HepG2 (cell line): ENCODE measurements at regions not wholly inside any gene's neighbourhood (a gene's known extent, or its start where the extent isn't known, plus 50 kb on each side); places are given as distances from the start of the nearest gene placed in this dataset.

Experiments
- ATAC-seq: fragments of 200-7000 bp; cut with Tn5 transposase; 3 replicates; pipeline ENCODE4 v1.9.1; 2020; ENCODE audit warnings: mild to moderate bottlenecking, moderate library complexity
- BruUV-seq: library from RNA; stranded (reverse); fragments of 400-500 nt; replicated peaks from 2 replicates; lab custom pipeline; 2021; lab: Mats Ljungman, UMichigan
- CTCF ChIA-PET: fragments of 300-600 bp; formaldehyde crosslinking; extraction: SDS; loops from one replicate; lab custom pipeline; 2021; ENCODE audit warnings: low total read pairs, inconsistent platforms, low intra/inter-chr PET ratio; lab: Yijun Ruan, JAX
- POLR2A ChIA-PET: fragments of 350-600 bp; sonication (Branson Sonifier 250); formaldehyde crosslinking; loops from one replicate; lab custom pipeline; 2020; ENCODE audit warnings: antibody characterized with exemption, inconsistent platforms; lab: Yijun Ruan, JAX
- DNase-seq: peaks from one replicate; pipeline ENCODE4 v3.0.0-alpha.2; 2015; ENCODE audit warnings: low spot score
- FAIRE-seq: peaks from 3 replicates; lab custom pipeline; 2011; peaks lifted over from hg19 to GRCh38; lab: Jason Lieb, UNC
- H2AFZ ChIP-seq: one replicate; pipeline ENCODE4 v1.6.1; 2011; ENCODE audit warnings: low read length, inconsistent platforms
- H3K27ac ChIP-seq: fragments of 300-600 bp; 3 replicates; pipeline ENCODE4 v1.8.0; 2011; ENCODE audit warnings: mixed run types, mild to moderate bottlenecking, mixed read lengths, low read length, inconsistent platforms; ENCODE audit not compliant: insufficient read depth; ENCODE audit errors: extremely low read length
- H3K27me3 ChIP-seq, 2 experiments: fragments of 200-600 bp in 1 of 2; 2 replicates in 1 of 2; 3 replicates in 1 of 2; pipeline versions ENCODE4 v1.6.0 to v1.8.0; 2011; ENCODE audit warnings: low read length in 2 of 2, mild to moderate bottlenecking in 2 of 2, moderate library complexity in 2 of 2, inconsistent platforms in 1 of 2; ENCODE audit not compliant: insufficient read depth in 2 of 2, control insufficient read depth in 1 of 2
- H3K36me3 ChIP-seq, 2 experiments: fragments of 200-600 bp in 1 of 2; replicated peaks in 1 of 2; 2 replicates in 1 of 2; 3 replicates in 1 of 2; pipeline versions ENCODE4 v1.5.1 to v1.8.0; 2011; ENCODE audit warnings: low read length in 2 of 2, inconsistent platforms in 1 of 2; ENCODE audit not compliant: insufficient read depth in 2 of 2, control insufficient read depth in 1 of 2
- H3K4me1 ChIP-seq: 2 replicates; pipeline ENCODE4 v1.5.1; 2012; ENCODE audit warnings: low read length, inconsistent platforms; ENCODE audit not compliant: insufficient read depth
- H3K4me2 ChIP-seq: 2 replicates; pipeline ENCODE4 v1.6.0; 2011; ENCODE audit warnings: low read depth, low read length, inconsistent platforms
- H3K4me3 ChIP-seq, 3 experiments: fragments of 200-600 bp in 1 of 3; sonication (generic), shearing (Covaris generic) in 1 of 3; replicated peaks in 1 of 3; 2 replicates each; pipeline ENCODE4 v1.5.1; 2011 to 2016; ENCODE audit warnings: low read length in 3 of 3, inconsistent platforms in 2 of 3, low read depth in 2 of 3, mild to moderate bottlenecking in 2 of 3, control low read depth in 1 of 3, mixed read lengths in 1 of 3; ENCODE audit not compliant: insufficient read depth in 1 of 3
- H3K79me2 ChIP-seq: one replicate; pipeline ENCODE4 v1.6.1; 2011; ENCODE audit warnings: low read length, inconsistent platforms; ENCODE audit not compliant: insufficient read depth
- H3K9ac ChIP-seq: 2 replicates; pipeline ENCODE4 v1.6.0; 2011; ENCODE audit warnings: mild to moderate bottlenecking, low read depth, low read length, inconsistent platforms; ENCODE audit not compliant: insufficient read depth
- H3K9me3 ChIP-seq: 2 replicates; pipeline ENCODE4 v1.5.1; 2012; ENCODE audit warnings: mild to moderate bottlenecking, low read length
- H4K20me1 ChIP-seq: 2 replicates; pipeline ENCODE4 v1.6.0; 2011; ENCODE audit warnings: inconsistent platforms, mild to moderate bottlenecking, low read length, moderate library complexity; ENCODE audit not compliant: insufficient read depth
- AKAP8 ChIP-seq: sonication (generic); formaldehyde crosslinking; IDR thresholded peaks from 2 replicates; pipeline ENCODE4 v1.5.1; 2020; ENCODE audit warnings: mild to moderate bottlenecking, missing genetic modification reagents
- ATM ChIP-seq: fragments of 450-650 bp; IDR thresholded peaks from 2 replicates; pipeline ENCODE4 v1.7.1; 2017; ENCODE audit warnings: mild to moderate bottlenecking, borderline replicate concordance
- CCAR2 ChIP-seq: fragments of 200-400 bp; formaldehyde crosslinking; optimal IDR thresholded peaks from 2 replicates; pipeline ENCODE3; 2018; ENCODE audit warnings: low read depth, mild to moderate bottlenecking, low read length, moderate library complexity
- GABPB1 ChIP-seq: IDR thresholded peaks from 2 replicates; pipeline ENCODE4 v1.6.1; 2016; ENCODE audit warnings: mild to moderate bottlenecking, missing genetic modification reagents, moderate library complexity, missing compliant biosample characterization
- HMGXB4 ChIP-seq, 2 experiments: sonication (generic) in 1 of 2; formaldehyde crosslinking in 1 of 2; IDR thresholded peaks; 2 replicates each; pipeline versions ENCODE4 v1.4.0 to v1.6.1; 2018 to 2020; ENCODE audit warnings: missing genetic modification reagents in 2 of 2, borderline replicate concordance in 1 of 2, low read depth in 1 of 2, mild to moderate bottlenecking in 1 of 2, missing biosample characterization in 1 of 2
- ISX ChIP-seq: sonication (generic); formaldehyde crosslinking; conservative IDR thresholded peaks from 2 replicates; pipeline ENCODE4 v1.5.0; 2020; ENCODE audit warnings: missing genetic modification reagents
- NR2C2 ChIP-seq: sonication (generic); formaldehyde crosslinking; IDR thresholded peaks from 2 replicates; pipeline ENCODE4 v1.4.0; 2020; ENCODE audit warnings: missing genetic modification reagents, mild to moderate bottlenecking, moderate library complexity, borderline replicate concordance
- SP2 ChIP-seq: sonication (generic); formaldehyde crosslinking; IDR thresholded peaks from 2 replicates; pipeline ENCODE4 v1.5.1; 2020; ENCODE audit warnings: mild to moderate bottlenecking, missing genetic modification reagents
- TCF12 ChIP-seq, 2 experiments: fragments of 450-650 bp in 1 of 2; sonication (generic) in 1 of 2; formaldehyde crosslinking in 1 of 2; IDR thresholded peaks; 2 replicates each; pipeline versions ENCODE4 v1.6.1 to v1.8.0; 2017 to 2022; ENCODE audit warnings: antibody characterized with exemption in 1 of 2, mild to moderate bottlenecking in 1 of 2, missing genetic modification reagents in 1 of 2, moderate library complexity in 1 of 2
- ZBTB33 ChIP-seq: sonication (generic); formaldehyde crosslinking; IDR thresholded peaks from 2 replicates; pipeline ENCODE4 v1.4.0; 2020; ENCODE audit warnings: missing genetic modification reagents
- ZNF619 ChIP-seq: sonication (generic); formaldehyde crosslinking; IDR thresholded peaks from 2 replicates; pipeline ENCODE4 v1.4.0; 2020; ENCODE audit warnings: mild to moderate bottlenecking, missing genetic modification reagents
- WGBS: methylation state at CpG from one replicate; pipeline ENCODE4 v1.1.6; 2017; ENCODE audit warnings: low lambda C conversion rate; 5-methylcytosine and 5-hydroxymethylcytosine counted together
- in situ Hi-C: cut with HindIII; loops from 2 replicates; pipeline ENCODE4 v1.10.0; 2017; ENCODE audit warnings: low pct_unique_long_range_greater_than_20kb; ENCODE audit not compliant: extremely low pct_ligation_motif_present
- intact Hi-C: fragments of 100-400 bp; cut with micrococcal nuclease; formaldehyde crosslinking; loops from one replicate; pipeline ENCODE4 v1.10.0; 2022; ENCODE audit not compliant: unreplicated experiment

GRCh38 chr3:153355559-153355958, 193.5 kb downstream of the RAP2B start:
- Histone ChIP-seq H4K20me1 (no peaks in the 10 kb centered on the region), H3K9ac (no peak overlapping the region), H3K79me2 (no peaks in the 10 kb centered on the region), H2AFZ (no peak overlapping the region), H3K4me1 (peaks cover 9% of the 10 kb centered on the region; the same call in 1 of the 2 replicates), H3K36me3 (no peaks in the 10 kb centered on the region), H3K27ac (no peak overlapping the region), H3K9me3 (no peaks in the 10 kb centered on the region), H3K27me3 (no peaks in the 10 kb centered on the region), H3K4me3 (no peak overlapping the region), H3K4me2 (no peak overlapping the region)
- 0% methylated on average over 1 of the region's 1 CpG for WGBS
- ChIA-PET CTCF (no interaction called here), POLR2A (no interaction called here)
- TF ChIP-seq ZNF619 (CRISPR knock-in tag) (no peak), GABPB1 (no peak), SP2 (CRISPR knock-in tag) (no peak), HMGXB4 (CRISPR knock-in tag; IDR thresholded peaks at IDR 0.05; ENCODE audit: borderline replicate concordance in 1 of 2, low read depth in 1 of 2) (no peak), CCAR2 (no peak), NR2C2 (CRISPR knock-in tag) (no peak), ATM (no peak)
- intact Hi-C loops = no loop called here
- ATAC-seq (no peak), FAIRE-seq (no peak), DNase-seq (no peak)
- BruUV-seq = no TSS peak
- in situ Hi-C loops = no loop called here

GRCh38 chr3:153356908-153357307, 194.9 kb downstream of the RAP2B start:
- 39% methylated on average over 2 of the region's 2 CpGs for WGBS
- intact Hi-C loops = no loop called here
- no peak for DNase-seq
- Histone ChIP-seq H3K9me3 (no peaks in the 10 kb centered on the region), H3K79me2 (no peaks in the 10 kb centered on the region), H3K4me1 (no peaks in the 10 kb centered on the region), H3K4me2 (no peak overlapping the region), H3K36me3 (no peaks in the 10 kb centered on the region)
- in situ Hi-C loops = no loop called here
- POLR2A ChIA-PET = no interaction called here
- TF ChIP-seq AKAP8 (CRISPR knock-in tag) (no peak), TCF12 (IDR thresholded peaks at IDR 0.05) (no peak), TCF12 (CRISPR knock-in tag; IDR thresholded peaks at IDR 0.05) (no peak), ZBTB33 (CRISPR knock-in tag) (no peak), ISX (no peak)
- TF ChIP-seq, all 625 proteins: peak for 0
- H3K9ac ChIP-seq = no peak overlapping the region
- no peaks in the 10 kb centered on the region for H4K20me1 ChIP-seq
- BruUV-seq = no TSS peak
- H2AFZ ChIP-seq = no peak overlapping the region
- H3K27me3 ChIP-seq = no peaks in the 10 kb centered on the region
- FAIRE-seq (no peak), ATAC-seq (no peak)
- H3K4me3 ChIP-seq = no peak overlapping the region
- H3K27ac ChIP-seq = no peak overlapping the region
- CTCF ChIA-PET = no interaction called here
